Loucy (cell line): ENCODE measurements at regions not wholly inside any gene's neighbourhood (a gene's known extent, or its start where the extent isn't known, plus 50 kb on each side); places are given as distances from the start of the nearest gene placed in this dataset.

Experiments used
- H2AFZ ChIP-seq: fragments of 200-600 bp; sonication (generic); 2 replicates; pipeline ENCODE4 v1.6.0; 2016; ENCODE audit warnings: antibody characterized with exemption, mild to moderate bottlenecking, low read length, moderate library complexity
- H3F3A ChIP-seq: fragments of 200-600 bp; 2 replicates; pipeline ENCODE4 v1.6.0; 2016; ENCODE audit warnings: antibody characterized with exemption, low read depth, mild to moderate bottlenecking
- H3K27me3 ChIP-seq: fragments of 200-600 bp; sonication (generic); 2 replicates; pipeline ENCODE4 v1.6.1; 2014; ENCODE audit warnings: low read length, mild to moderate bottlenecking; ENCODE audit not compliant: insufficient read depth, poor library complexity, severe bottlenecking
- H3K36me3 ChIP-seq: fragments of 200-600 bp; sonication (generic); 2 replicates; pipeline ENCODE4 v1.6.1; 2016; ENCODE audit warnings: low read length; ENCODE audit not compliant: insufficient read depth
- H3K4me1 ChIP-seq: fragments of 200-600 bp; sonication (generic); 2 replicates; pipeline ENCODE4 v1.5.1; 2014; ENCODE audit warnings: low read length, mild to moderate bottlenecking; ENCODE audit not compliant: insufficient read depth, poor library complexity, severe bottlenecking
- H3K4me2 ChIP-seq: fragments of 200-600 bp; sonication (generic); 2 replicates; pipeline ENCODE4 v1.6.0; 2014; ENCODE audit warnings: antibody characterized with exemption, low read length, low read depth, mild to moderate bottlenecking; ENCODE audit not compliant: poor library complexity, severe bottlenecking
- H3K4me3 ChIP-seq: fragments of 200-600 bp; sonication (generic); 2 replicates; pipeline ENCODE4 v1.5.1; 2014; ENCODE audit warnings: low read length, mild to moderate bottlenecking, mixed read lengths; ENCODE audit not compliant: poor library complexity, severe bottlenecking
- H3K79me2 ChIP-seq: fragments of 200-600 bp; sonication (generic); 2 replicates; pipeline ENCODE4 v1.6.1; 2014; ENCODE audit warnings: low read length; ENCODE audit not compliant: insufficient read depth
- H3K9ac ChIP-seq: fragments of 200-600 bp; sonication (generic); 2 replicates; pipeline ENCODE4 v1.6.0; 2014; ENCODE audit warnings: mild to moderate bottlenecking, low read depth, low read length, moderate library complexity; ENCODE audit not compliant: poor library complexity, severe bottlenecking
- H3K9me2 ChIP-seq: fragments of 200-600 bp; sonication (generic); replicated peaks from 2 replicates; pipeline ENCODE4 v1.6.1; 2016; ENCODE audit warnings: low read depth, low read length, mixed read lengths
- H3K9me3 ChIP-seq: fragments of 200-600 bp; sonication (generic); 2 replicates; pipeline ENCODE4 v1.6.1; 2014; ENCODE audit warnings: mild to moderate bottlenecking, antibody characterized with exemption, low read length, low read depth; ENCODE audit not compliant: insufficient read depth
- H4K20me1 ChIP-seq: fragments of 200-600 bp; sonication (generic); 2 replicates; pipeline ENCODE4 v1.6.0; 2014; ENCODE audit warnings: antibody characterized with exemption, low read length, mild to moderate bottlenecking; ENCODE audit not compliant: insufficient read depth, poor library complexity, severe bottlenecking
- CTCF ChIP-seq: fragments of 200-600 bp; sonication (generic); conservative IDR thresholded peaks from 2 replicates; pipeline ENCODE4 v1.5.1; 2014; ENCODE audit warnings: mild to moderate bottlenecking, antibody characterized with exemption, low read length
- EZH2phosphoT487 ChIP-seq: fragments of 200-600 bp; IDR thresholded peaks from 2 replicates; pipeline ENCODE4 v1.6.1; 2018; ENCODE audit warnings: antibody characterized with exemption, mild to moderate bottlenecking, moderate library complexity, borderline replicate concordance

GRCh38 chr4:62901101-62901500 lies 1508.1 kb downstream of the TECRL start:
- Histone ChIP-seq H3K4me3 (no peak overlapping the region), H3K4me2 (no peak overlapping the region), H3F3A (no peaks in the 10 kb centered on the region), H3K9me3 (peaks cover 6% of the 10 kb centered on the region; the same call in 1 of the 2 replicates), H3K36me3 (no peaks in the 10 kb centered on the region), H3K9me2 (no peaks in the 10 kb centered on the region), H2AFZ (no peak overlapping the region), H3K27me3 (no peaks in the 10 kb centered on the region), H3K4me1 (no peaks in the 10 kb centered on the region), H4K20me1 (no peaks in the 10 kb centered on the region), H3K79me2 (no peaks in the 10 kb centered on the region), H3K9ac (no peak overlapping the region)
- no peak for TF ChIP-seq EZH2phosphoT487
- peak; percentile 31 for TF ChIP-seq CTCF

DNA sequence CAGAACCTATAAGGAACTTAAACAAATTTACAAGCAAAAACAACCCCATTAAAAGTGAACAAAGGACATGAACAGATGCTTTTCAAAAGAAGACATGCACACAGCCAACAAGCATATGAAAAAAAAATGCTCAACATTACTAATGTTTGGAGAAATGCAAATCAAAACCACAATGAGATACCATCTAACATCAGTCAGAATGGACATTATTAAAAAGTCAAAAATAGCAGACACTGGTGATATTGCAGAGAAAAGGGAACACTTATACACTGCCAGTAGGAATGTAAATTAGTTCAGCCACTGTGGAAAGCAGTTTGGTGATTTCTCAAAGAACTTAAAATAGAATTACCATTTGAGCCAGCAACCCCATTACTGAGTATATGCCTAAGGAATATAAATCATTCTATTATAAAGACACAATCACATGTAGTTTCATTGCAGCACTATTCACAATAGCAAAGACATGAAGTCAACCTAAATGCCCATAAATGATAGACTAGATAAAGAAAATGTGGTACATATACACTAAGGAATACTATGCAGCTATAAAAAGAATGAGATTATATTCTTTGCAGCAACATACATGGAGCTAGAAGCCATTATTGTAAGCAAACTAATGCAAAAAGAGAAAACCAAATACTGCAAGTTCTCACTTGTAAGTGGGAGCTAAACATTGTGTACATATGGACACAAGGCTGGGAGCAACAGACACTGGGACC lies 1509.4 kb downstream of the TECRL start:
- no peak overlapping the region for H3K4me3 ChIP-seq
- H3F3A ChIP-seq: no peaks in the 10 kb centered on the region
- H3K79me2 ChIP-seq: no peaks in the 10 kb centered on the region
- H3K9ac ChIP-seq: no peak overlapping the region
- no peak overlapping the region for H2AFZ ChIP-seq
- TF ChIP-seq EZH2phosphoT487 (no peak), CTCF (no peak)
- no peaks in the 10 kb centered on the region for H3K36me3 ChIP-seq
- H3K4me2 ChIP-seq: no peak overlapping the region
- H4K20me1 ChIP-seq: no peaks in the 10 kb centered on the region
- peaks cover 6% of the 10 kb centered on the region; the same call in 1 of the 2 replicates for H3K9me3 ChIP-seq
- H3K4me1 ChIP-seq: no peaks in the 10 kb centered on the region
- H3K9me2 ChIP-seq: no peaks in the 10 kb centered on the region
- no peaks in the 10 kb centered on the region for H3K27me3 ChIP-seq

- TF ChIP-seq CTCF (no peak), EZH2phosphoT487 (no peak)
Measured at GRCh38 chr4:62898115-62898514, 1511.1 kb downstream of the TECRL start.

More at GRCh38 chr4:62898115-62898514, 1511.1 kb downstream of the TECRL start:
- H3K4me1 ChIP-seq: no peaks in the 10 kb centered on the region
- H3K9me3 ChIP-seq: peaks cover 6% of the 10 kb centered on the region; the same call in 1 of the 2 replicates
- H3K9ac ChIP-seq: no peak overlapping the region
- no peaks in the 10 kb centered on the region for H3K27me3 ChIP-seq
- H3K4me2 ChIP-seq: no peak overlapping the region
- H4K20me1 ChIP-seq: no peaks in the 10 kb centered on the region
- no peak overlapping the region for H2AFZ ChIP-seq
- no peaks in the 10 kb centered on the region for H3K9me2 ChIP-seq
- H3K79me2 ChIP-seq: no peaks in the 10 kb centered on the region
- H3F3A ChIP-seq: no peaks in the 10 kb centered on the region
- no peaks in the 10 kb centered on the region for H3K36me3 ChIP-seq
- no peak overlapping the region for H3K4me3 ChIP-seq
